ENCODE measurements at regions not wholly inside any gene's neighbourhood (a gene's known extent, or its start where the extent isn't known, plus 50 kb on each side); places are given as distances from the start of the nearest gene placed in this dataset.

GRCh38 chr2:58865436-58865835 lies 624.3 kb upstream of the FANCL start:
- DNase-seq (ENCODE audit: low spot score): no peak

GRCh38 chr2:58862244-58862643 lies 621.1 kb upstream of the FANCL start:
- DNase-seq (ENCODE audit: low spot score): no peak

- DNase-seq (ENCODE audit: low spot score): no peak
Measured at GRCh38 chr2:58860586-58860985, 619.5 kb upstream of the FANCL start.

DNA sequence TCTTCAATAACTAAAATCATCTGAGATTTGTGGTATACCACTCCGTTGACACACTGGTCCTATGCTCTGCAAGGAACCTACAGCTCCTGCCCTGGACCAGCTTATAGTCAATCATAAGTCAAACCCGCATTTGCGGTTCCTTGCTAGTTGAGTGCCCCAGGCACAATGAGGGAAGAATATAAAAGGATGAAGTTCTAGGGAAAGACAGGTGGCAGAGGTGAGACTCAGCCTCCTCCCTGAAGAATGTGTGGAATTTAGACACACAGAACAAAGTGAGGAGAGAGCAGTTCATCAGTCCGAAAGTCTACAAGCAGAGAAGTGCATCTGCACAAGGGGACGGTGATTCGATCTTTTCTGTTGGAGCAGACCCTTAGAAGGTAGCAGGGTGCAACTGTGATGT lies 615.0 kb upstream of the FANCL start:
- DNase-seq (ENCODE audit: low spot score): no peak

DNA sequence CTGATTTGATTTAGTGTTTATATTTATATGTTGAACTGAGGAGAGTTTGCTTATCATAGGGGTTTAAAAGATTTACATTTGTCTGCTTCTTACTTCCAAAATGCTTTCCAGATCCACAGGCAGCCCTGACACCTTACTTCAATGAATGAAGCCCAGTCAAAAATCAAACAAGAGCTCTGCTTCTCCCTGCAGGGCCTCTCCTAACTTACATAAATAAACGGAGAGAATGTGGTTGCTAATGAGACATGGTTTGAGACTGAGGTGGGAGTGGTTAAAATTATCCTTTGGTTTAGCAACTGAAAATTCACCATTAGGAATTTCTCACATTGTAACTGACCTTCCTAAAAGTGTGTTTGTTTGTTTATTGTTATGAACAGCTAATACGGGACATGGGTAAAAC lies 612.3 kb upstream of the FANCL start:
- DNase-seq (ENCODE audit: low spot score): no peak

DNA sequence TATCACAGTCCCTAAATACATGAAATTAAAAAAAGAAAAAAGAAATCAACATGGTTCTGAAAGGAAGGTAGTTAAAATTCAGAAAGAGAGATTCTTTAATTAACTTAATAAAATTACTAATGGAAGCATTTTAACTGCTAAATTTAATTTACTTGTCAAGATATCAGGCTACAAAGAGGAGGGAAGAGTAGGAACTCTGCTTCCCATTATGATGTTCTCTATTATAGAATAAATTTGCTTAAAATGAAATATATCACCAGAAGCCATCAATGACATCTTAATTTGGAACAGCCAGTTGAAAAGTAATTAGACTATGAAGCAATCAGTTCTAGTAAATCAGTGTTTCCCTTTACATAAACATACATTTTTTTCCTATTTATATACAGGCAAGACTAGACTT lies 611.8 kb upstream of the FANCL start:
- no peak for DNase-seq (ENCODE audit: low spot score)

DNA sequence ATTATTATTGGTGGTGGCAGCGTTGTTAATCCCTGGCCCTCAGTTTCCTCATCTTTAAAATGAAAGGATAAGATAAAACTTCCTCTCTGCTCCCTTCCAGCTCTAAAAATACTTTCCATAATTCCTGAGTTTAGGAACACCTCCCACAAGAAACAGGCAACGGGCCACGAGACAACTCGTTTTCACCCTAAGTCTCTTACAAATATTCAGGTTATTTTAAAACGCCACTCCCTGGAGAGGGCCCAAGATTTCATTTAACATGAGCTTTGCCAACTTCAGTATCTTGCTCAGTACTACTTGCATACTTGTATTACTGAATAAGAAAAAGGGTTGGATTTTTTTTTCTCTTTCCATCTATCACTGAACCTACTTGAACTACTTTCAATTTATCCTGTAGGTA lies 611.1 kb upstream of the FANCL start:
- DNase-seq (ENCODE audit: low spot score): no peak

GRCh38 chr2:58851598-58851997 lies 610.5 kb upstream of the FANCL start:
- DNase-seq (ENCODE audit: low spot score): no peak

DNA sequence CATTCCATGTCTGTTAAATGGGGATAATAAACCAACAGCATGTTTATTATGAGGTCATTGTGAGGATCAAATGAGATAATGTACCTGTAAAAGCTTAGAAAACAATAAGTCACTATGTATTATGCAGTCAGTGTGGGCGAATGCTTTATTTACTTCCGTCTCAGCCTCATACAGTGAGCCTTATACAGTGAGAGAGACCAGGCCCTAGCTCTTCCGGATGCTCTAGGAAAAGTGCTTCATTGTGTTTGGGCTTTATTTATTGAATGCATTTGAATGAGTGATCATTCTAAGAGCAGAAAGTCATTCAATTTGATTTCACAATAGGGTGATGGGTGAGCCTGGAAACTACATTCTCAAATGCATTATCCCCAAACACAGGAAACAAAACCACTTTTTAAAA lies 603.9 kb upstream of the FANCL start:
- no peak for DNase-seq (ENCODE audit: low spot score)

DNA sequence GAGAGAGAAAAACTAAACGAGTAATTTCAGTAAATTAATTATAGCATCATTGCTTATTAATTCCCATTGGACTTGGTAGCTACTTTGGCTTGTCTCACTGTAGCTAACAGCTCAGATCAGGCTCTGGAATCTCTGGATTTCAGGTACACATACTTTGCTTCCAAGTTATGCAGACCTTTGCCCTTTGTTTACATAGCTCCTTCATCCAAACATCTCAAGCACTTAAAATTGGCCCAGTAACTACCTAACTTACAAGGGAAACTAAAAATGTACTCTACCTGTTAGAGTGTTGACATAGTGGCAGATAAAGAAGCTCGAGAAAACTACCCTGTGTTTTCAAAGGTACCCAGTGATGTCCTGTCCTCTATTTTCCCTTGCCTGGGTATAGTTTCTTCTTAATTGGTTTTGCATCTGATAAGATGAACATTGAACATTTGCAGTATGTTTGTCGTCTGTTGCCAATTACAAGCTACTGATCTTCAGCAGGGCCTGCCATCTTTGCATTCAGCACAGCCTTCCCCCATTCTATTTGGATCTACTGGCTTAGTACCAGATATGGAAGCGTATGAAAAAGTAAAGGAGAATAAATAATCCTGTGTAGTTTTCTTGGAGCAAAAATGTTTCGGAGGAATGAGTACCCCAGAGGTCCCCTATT lies 601.5 kb upstream of the FANCL start:
- DNase-seq (ENCODE audit: low spot score): no peak

GRCh38 chr2:58834404-58834803 lies 593.3 kb upstream of the FANCL start:
- no peak for DNase-seq (ENCODE audit: low spot score)

DNA sequence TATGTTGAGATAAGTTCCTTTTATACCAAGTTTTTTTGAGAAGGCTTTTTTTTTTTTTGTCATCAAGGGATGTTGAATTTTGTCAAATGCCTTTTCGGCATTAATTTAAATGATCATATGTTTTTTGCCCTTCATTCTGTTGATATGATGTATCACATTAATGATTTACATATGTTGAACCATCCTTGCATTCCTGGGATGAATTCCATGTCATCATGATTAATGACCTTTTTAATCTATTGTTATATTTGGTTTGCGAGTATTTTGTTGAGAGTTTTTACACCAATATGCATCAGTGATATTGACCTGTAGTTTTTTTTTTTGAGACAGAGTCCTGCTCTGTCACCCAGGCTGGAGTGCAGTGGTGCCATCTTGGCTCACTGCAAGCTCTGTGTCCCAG lies 585.7 kb upstream of the FANCL start:
- DNase-seq (ENCODE audit: low spot score): no peak

- DNase-seq (ENCODE audit: low spot score): no peak
Measured at GRCh38 chr2:58812771-58813344, 571.7 kb upstream of the FANCL start.

- DNase-seq (ENCODE audit: low spot score): no peak
Measured at GRCh38 chr2:58805126-58805525, 564.0 kb upstream of the FANCL start.

- no peak for DNase-seq (ENCODE audit: low spot score)
Measured at GRCh38 chr2:58803192-58803591, 562.1 kb upstream of the FANCL start.

DNA sequence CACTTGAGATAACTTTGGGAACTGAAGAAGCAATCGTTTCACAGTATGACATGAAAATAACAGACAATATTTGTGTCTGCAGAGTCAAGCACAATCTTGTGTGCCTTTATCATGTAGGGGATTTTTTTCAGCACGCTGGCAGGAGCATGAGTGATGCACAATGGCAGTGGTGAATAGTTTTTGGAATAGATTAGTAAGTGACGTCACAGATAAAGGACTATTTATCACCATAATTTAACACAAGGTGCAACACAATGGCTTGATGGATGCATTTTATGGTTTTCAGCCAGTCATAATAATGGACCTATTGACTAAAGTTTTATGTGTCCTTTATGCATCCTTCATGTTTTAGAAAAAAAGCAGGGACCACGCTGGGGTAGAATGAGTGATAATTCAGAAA lies 559.8 kb upstream of the FANCL start:
- DNase-seq (ENCODE audit: low spot score): no peak

- DNase-seq (ENCODE audit: low spot score): no peak
Measured at GRCh38 chr2:58798676-58799208, 557.6 kb upstream of the FANCL start.

DNA sequence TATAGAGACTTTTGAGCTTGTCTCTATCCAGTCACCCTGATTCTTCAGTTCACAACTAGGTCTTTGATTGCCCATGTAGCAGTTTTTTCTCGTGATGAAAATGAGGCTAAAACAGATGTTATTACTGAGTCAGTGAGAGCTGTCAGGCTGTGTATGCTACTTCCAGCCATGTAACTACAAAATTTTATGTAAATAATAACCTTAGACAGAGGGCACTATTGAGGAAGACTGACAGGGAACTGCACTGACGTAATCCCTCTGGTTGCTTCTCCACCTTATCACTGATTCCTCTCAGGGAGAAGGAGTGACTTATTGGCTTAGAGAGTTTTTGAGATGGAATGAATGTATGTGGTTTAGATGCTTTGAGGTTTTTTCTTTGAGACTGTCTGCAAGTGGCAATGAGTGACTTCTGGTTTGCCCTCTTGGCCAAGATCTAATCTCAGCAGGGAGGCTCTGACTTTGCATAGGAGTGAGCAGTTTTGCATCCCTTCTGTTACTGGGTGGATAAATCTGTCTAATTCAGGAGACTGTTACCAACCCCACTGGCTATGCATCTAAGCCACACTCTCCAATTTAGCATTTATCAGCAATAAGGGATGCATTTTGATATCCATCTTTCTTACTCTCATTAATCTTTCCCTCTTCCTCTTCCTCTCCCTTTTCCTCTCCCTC lies 555.2 kb upstream of the FANCL start:
- no peak for DNase-seq (ENCODE audit: low spot score)

- DNase-seq (ENCODE audit: low spot score): no peak
Measured at GRCh38 chr2:58794916-58795315, 553.8 kb upstream of the FANCL start.

- no peak for DNase-seq (ENCODE audit: low spot score)
Measured at GRCh38 chr2:58794103-58794502, 553.0 kb upstream of the FANCL start.

DNA sequence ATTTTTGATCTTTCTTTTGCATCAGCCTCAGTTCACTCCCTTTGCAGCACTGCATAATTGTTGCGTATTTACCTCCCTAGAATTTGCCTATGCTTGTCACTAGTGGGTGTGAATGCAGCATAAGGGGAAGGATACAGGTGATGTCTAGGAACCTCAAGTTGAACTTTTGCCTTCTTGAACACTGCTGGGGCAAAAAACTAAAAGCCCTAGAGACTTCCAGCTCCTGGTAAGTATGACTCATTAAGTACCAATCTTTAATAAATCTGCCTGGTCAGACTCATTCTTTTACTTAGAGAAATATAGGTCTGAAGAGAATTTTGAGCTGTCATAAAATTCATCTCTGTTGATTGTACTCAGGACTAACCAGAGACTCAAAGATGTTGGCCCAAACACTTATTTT lies 547.3 kb upstream of the FANCL start:
- no peak for DNase-seq (ENCODE audit: low spot score)

DNA sequence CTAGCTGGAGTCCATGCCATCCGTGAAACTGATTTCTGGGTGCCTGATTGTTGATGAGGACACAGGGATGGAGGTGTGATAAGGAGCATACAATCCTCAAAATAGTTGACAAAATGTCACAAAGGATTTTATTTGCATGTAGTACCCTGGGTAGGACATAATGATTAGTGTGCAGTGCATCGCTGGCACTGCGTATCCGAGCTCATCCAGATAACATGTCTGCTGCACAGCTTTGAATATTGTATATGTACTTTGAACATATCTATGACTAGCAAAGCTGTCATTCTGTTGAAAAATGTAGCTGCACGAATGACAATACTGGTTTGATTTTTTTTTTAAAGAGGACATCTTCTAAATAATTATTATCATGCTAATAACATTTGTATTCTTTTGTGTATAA lies 529.7 kb upstream of the FANCL start:
- no peak for DNase-seq (ENCODE audit: low spot score)

DNA sequence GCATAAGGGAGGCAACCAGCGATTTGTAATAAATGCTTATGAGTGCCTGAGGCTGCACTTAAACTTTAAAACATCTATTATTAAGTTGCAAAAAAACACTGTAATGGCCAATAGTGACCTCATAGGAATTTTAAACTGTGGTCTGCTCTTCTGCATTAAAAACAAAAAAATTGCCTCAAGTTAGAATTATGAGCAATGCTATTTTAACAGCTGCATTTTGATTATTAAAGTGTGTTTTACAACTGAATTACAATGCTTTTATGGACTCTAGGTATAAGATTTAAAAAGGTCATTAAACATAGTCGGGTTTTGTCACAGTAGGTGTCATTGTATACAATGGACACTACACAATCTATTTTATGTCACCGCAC lies 528.7 kb upstream of the FANCL start:
- DNase-seq (ENCODE audit: low spot score): no peak
